Fibroblast of the aortic adventitia (primary cell): ENCODE measurements at regions not wholly inside any gene's neighbourhood (a gene's known extent, or its start where the extent isn't known, plus 50 kb on each side); places are given as distances from the start of the nearest gene placed in this dataset.

ENCODE experiments used
- DNase-seq: peaks from one replicate; pipeline ENCODE4 v3.0.0-alpha.2; 2010; ENCODE audit warnings: low read depth
- H3K4me3 ChIP-seq: 2 replicates; pipeline ENCODE4 v1.5.1; 2011; ENCODE audit warnings: low read depth, mild to moderate bottlenecking, control low read depth, low read length, moderate library complexity
- CTCF ChIP-seq: IDR thresholded peaks from 2 replicates; pipeline ENCODE4 v1.5.1; 2011; ENCODE audit warnings: mild to moderate bottlenecking, low read length, control low read depth, inconsistent platforms; ENCODE audit not compliant: insufficient read depth

- TF ChIP-seq CTCF: no peak
- peak; percentile 50 for DNase-seq
These were observed 116.3 kb upstream of the RCN1 start for GRCh38 chr11:31974366-31975136.

GRCh38 chr11:31973172-31973571 lies 117.7 kb upstream of the RCN1 start:
- no peak for DNase-seq
- no peak overlapping the region for H3K4me3 ChIP-seq
- TF ChIP-seq CTCF: no peak

More at GRCh38 chr11:31974366-31975136, 116.3 kb upstream of the RCN1 start:
- H3K4me3 ChIP-seq: no peak overlapping the region

- no peak for TF ChIP-seq CTCF
- DNase-seq: no peak
- no peak overlapping the region for H3K4me3 ChIP-seq
These were observed 118.3 kb upstream of the RCN1 start for GRCh38 chr11:31972623-31973022.

GRCh38 chr11:31969359-31969702 lies 121.5 kb upstream of the RCN1 start:
- no peak for DNase-seq
- no peak overlapping the region for H3K4me3 ChIP-seq
- TF ChIP-seq CTCF: no peak

- TF ChIP-seq CTCF: no peak
- peak; percentile 83 for DNase-seq
- no peak overlapping the region for H3K4me3 ChIP-seq
These were observed 122.2 kb upstream of the RCN1 start for GRCh38 chr11:31968461-31969358.

- TF ChIP-seq CTCF: no peak
- no peak for DNase-seq
- H3K4me3 ChIP-seq: no peak overlapping the region
These were observed 123.3 kb upstream of the RCN1 start for GRCh38 chr11:31967404-31968130.
